ENCODE measurements at regions not wholly inside any gene's neighbourhood (a gene's known extent, or its start where the extent isn't known, plus 50 kb on each side); places are given as distances from the start of the nearest gene placed in this dataset.

GRCh38 chr9:16950051-16950450 lies 79.6 kb upstream of the BNC2 start:
- DNase-seq (ENCODE audit: low read depth, low spot score) (no peak), FAIRE-seq (no peak)
- no peaks in the 10 kb centered on the region for H4K20me1 ChIP-seq (ENCODE audit: control insufficient read depth, extremely low read depth, insufficient read depth, low read length)
- TF ChIP-seq, protein P1, sequence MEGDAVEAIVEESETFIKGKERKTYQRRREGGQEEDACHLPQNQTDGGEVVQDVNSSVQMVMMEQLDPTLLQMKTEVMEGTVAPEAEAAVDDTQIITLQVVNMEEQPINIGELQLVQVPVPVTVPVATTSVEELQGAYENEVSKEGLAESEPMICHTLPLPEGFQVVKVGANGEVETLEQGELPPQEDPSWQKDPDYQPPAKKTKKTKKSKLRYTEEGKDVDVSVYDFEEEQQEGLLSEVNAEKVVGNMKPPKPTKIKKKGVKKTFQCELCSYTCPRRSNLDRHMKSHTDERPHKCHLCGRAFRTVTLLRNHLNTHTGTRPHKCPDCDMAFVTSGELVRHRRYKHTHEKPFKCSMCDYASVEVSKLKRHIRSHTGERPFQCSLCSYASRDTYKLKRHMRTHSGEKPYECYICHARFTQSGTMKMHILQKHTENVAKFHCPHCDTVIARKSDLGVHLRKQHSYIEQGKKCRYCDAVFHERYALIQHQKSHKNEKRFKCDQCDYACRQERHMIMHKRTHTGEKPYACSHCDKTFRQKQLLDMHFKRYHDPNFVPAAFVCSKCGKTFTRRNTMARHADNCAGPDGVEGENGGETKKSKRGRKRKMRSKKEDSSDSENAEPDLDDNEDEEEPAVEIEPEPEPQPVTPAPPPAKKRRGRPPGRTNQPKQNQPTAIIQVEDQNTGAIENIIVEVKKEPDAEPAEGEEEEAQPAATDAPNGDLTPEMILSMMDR (optimal IDR thresholded peaks at IDR 0.05 in 1 of 3, IDR thresholded peaks at IDR 0.05 in 1 of 3, conservative IDR thresholded peaks at IDR 0.05 in 1 of 3; ENCODE audit: extremely low read depth in 1 of 3, insufficient read depth in 2 of 3, low read length in 3 of 3): no peak
- TF ChIP-seq EZH2 (IDR thresholded peaks at IDR 0.05; ENCODE audit: low read length): no peak
- dilution Hi-C loops (cut with MboI; ENCODE audit: extremely low pct_ligation_motif_present, low sequenced_read_pairs): no loop called here
- no peak overlapping the region for H3K4me3 ChIP-seq (ENCODE audit: control insufficient read depth in 2 of 3, extremely low read depth in 1 of 3, insufficient read depth in 2 of 3, low read depth in 1 of 3, low read length in 3 of 3)
- H3K79me2 ChIP-seq (ENCODE audit: control insufficient read depth, insufficient read depth, low read length): no peaks in the 10 kb centered on the region
- no peak overlapping the region for H3K4me2 ChIP-seq (ENCODE audit: control insufficient read depth, extremely low read depth, insufficient read depth, low read depth, low read length)
- H2AFZ ChIP-seq (ENCODE audit: control insufficient read depth, low read length): no peak overlapping the region
- no peaks in the 10 kb centered on the region for H3K36me3 ChIP-seq (ENCODE audit: control insufficient read depth in 2 of 2, extremely low read depth in 1 of 2, insufficient read depth in 2 of 2, low read length in 2 of 2)
- no peaks in the 10 kb centered on the region for H3K9me3 ChIP-seq (ENCODE audit: control insufficient read depth, low read depth, low read length)
- H3K9me1 ChIP-seq (ENCODE audit: control insufficient read depth, extremely low read depth, insufficient read depth, low read length): no peaks in the 10 kb centered on the region
- no peaks in the 10 kb centered on the region for H3K4me1 ChIP-seq (ENCODE audit: control insufficient read depth, extremely low read depth, insufficient read depth, low read length)
- H3K27ac ChIP-seq (ENCODE audit: control insufficient read depth, insufficient read depth, low read length): no peak overlapping the region
- no peak overlapping the region for H3K9ac ChIP-seq (ENCODE audit: control insufficient read depth, extremely low read depth, insufficient read depth, low read length)
- no peaks in the 10 kb centered on the region for H3K27me3 ChIP-seq (ENCODE audit: control insufficient read depth, extremely low read depth, insufficient read depth, low read length)

DNA sequence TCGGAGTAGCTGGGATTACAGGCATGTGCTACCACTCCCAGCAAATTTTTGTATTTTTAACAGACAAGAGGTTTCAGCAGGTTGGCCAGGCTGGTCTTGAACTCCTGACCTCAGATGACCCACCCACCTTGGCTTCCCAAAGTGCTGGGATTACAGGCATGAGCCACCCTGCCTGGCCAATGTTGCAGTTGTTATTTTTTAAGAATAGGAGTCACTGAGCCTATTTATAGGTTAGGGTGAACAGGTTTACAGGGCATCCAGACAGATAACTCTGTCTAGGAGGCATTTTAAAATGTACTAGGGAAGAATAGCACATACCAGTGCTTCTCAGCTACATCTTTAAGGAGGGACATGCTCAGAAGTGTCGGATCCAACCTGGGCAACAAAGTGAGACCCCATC lies 60.1 kb upstream of the BNC2 start:
- TF ChIP-seq, protein P1 (optimal IDR thresholded peaks at IDR 0.05 in 1 of 3, IDR thresholded peaks at IDR 0.05 in 1 of 3, conservative IDR thresholded peaks at IDR 0.05 in 1 of 3; ENCODE audit: extremely low read depth in 1 of 3, insufficient read depth in 2 of 3, low read length in 3 of 3): no peak
- Histone ChIP-seq H2AFZ (ENCODE audit: control insufficient read depth, low read length) (no peak overlapping the region), H3K9me1 (ENCODE audit: control insufficient read depth, extremely low read depth, insufficient read depth, low read length) (no peaks in the 10 kb centered on the region), H3K27me3 (ENCODE audit: control insufficient read depth, extremely low read depth, insufficient read depth, low read length) (no peaks in the 10 kb centered on the region), H3K4me3 (ENCODE audit: control insufficient read depth in 2 of 3, extremely low read depth in 1 of 3, insufficient read depth in 2 of 3, low read depth in 1 of 3, low read length in 3 of 3) (no peak overlapping the region), H3K4me2 (ENCODE audit: control insufficient read depth, extremely low read depth, insufficient read depth, low read depth, low read length) (no peak overlapping the region), H4K20me1 (ENCODE audit: control insufficient read depth, extremely low read depth, insufficient read depth, low read length) (no peaks in the 10 kb centered on the region), H3K36me3 (ENCODE audit: control insufficient read depth in 2 of 2, extremely low read depth in 1 of 2, insufficient read depth in 2 of 2, low read length in 2 of 2) (no peaks in the 10 kb centered on the region), H3K9me3 (ENCODE audit: control insufficient read depth, low read depth, low read length) (no peaks in the 10 kb centered on the region), H3K9ac (ENCODE audit: control insufficient read depth, extremely low read depth, insufficient read depth, low read length) (no peak overlapping the region), H3K4me1 (ENCODE audit: control insufficient read depth, extremely low read depth, insufficient read depth, low read length) (no peaks in the 10 kb centered on the region), H3K79me2 (ENCODE audit: control insufficient read depth, insufficient read depth, low read length) (no peaks in the 10 kb centered on the region), H3K27ac (ENCODE audit: control insufficient read depth, insufficient read depth, low read length) (no peak overlapping the region)
- FAIRE-seq: no peak
- no peak for DNase-seq (ENCODE audit: low read depth, low spot score)
- dilution Hi-C loops (cut with MboI; ENCODE audit: extremely low pct_ligation_motif_present, low sequenced_read_pairs): no loop called here

All from keratinocyte (primary cell).